ENCODE measurements at regions not wholly inside any gene's neighbourhood (a gene's known extent, or its start where the extent isn't known, plus 50 kb on each side); places are given as distances from the start of the nearest gene placed in this dataset.
A peak's percentile ranks its signal among the peaks of the same experiment; 100 is the strongest.

DNA sequence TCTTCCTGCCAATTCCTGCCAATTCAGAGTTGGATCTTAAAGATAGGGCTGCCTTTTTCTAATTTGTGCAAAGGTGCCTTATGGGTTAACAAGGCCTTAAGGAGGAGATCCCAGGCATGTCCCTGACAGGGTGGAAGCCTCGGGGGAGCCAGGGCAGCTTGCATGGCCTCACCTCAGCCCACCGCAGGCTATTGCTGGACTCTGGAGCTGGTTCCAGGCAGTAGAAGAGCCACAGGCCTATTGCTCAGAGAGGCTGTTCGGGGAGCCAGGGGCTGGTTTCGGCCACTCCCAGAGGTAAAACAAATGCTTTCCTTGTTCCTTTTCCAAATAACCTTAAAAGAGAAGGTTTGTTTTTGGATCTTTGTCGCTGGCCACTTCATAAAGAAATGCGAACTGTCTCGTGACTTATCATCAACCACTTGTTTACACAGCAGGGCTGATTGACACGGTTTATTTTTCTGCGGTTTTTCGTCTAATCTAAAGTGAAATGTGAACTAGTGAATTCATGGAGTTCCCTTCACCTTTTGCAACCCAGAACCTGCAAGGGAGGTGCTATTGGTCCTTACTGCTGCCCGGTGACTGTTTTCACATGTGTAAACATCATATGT is 108.6 kb downstream of the APOB start:
- peaks cover 5% of the 10 kb centered on the region for H3K4me1 ChIP-seq (ENCODE audit: control insufficient read depth, insufficient read depth, low read length)
- CTCF ChIA-PET, result no interaction called here
- H3K4me3 ChIP-seq (ENCODE audit: low read depth, low read length), result no peak overlapping the region
- TF ChIP-seq ZNF658 (tag by site-specific recombination; IDR thresholded peaks at IDR 0.05) (no peak), OSR2 (tag by site-specific recombination; IDR thresholded peaks at IDR 0.05) (no peak), ZNF292 (tag by site-specific recombination; IDR thresholded peaks at IDR 0.05; ENCODE audit: borderline replicate concordance, low read depth) (no peak), ZNF174 (tag by site-specific recombination; IDR thresholded peaks at IDR 0.05) (no peak), ZBTB8A (tag by site-specific recombination; IDR thresholded peaks at IDR 0.05) (no peak), GLIS1 (tag by site-specific recombination; IDR thresholded peaks at IDR 0.05) (no peak), ZNF585B (tag by site-specific recombination; IDR thresholded peaks at IDR 0.05) (no peak), ZNF157 (tag by site-specific recombination; IDR thresholded peaks at IDR 0.05) (no peak), KLF1 (tag by site-specific recombination; IDR thresholded peaks at IDR 0.05) (no peak), FEZF1 (tag by site-specific recombination; IDR thresholded peaks at IDR 0.05) (peak; percentile 35; the same call in 1 of the 2 replicates), ZNF76 (tag by site-specific recombination; IDR thresholded peaks at IDR 0.05; ENCODE audit: borderline replicate concordance, low read depth) (no peak), ZNF670 (tag by site-specific recombination; IDR thresholded peaks at IDR 0.05; ENCODE audit: low read depth) (no peak), PRDM1 (tag by site-specific recombination; IDR thresholded peaks at IDR 0.05) (no peak), ZNF624 (tag by site-specific recombination; IDR thresholded peaks at IDR 0.05) (no peak), ZXDB (tag by site-specific recombination; IDR thresholded peaks at IDR 0.05) (0 out of 2 replicates have a peak, but pooled peaks have one; percentile 38), SP7 (tag by site-specific recombination; IDR thresholded peaks at IDR 0.05) (no peak), ZNF223 (tag by site-specific recombination; IDR thresholded peaks at IDR 0.05) (no peak)
- TF ChIP-seq, protein P1, sequence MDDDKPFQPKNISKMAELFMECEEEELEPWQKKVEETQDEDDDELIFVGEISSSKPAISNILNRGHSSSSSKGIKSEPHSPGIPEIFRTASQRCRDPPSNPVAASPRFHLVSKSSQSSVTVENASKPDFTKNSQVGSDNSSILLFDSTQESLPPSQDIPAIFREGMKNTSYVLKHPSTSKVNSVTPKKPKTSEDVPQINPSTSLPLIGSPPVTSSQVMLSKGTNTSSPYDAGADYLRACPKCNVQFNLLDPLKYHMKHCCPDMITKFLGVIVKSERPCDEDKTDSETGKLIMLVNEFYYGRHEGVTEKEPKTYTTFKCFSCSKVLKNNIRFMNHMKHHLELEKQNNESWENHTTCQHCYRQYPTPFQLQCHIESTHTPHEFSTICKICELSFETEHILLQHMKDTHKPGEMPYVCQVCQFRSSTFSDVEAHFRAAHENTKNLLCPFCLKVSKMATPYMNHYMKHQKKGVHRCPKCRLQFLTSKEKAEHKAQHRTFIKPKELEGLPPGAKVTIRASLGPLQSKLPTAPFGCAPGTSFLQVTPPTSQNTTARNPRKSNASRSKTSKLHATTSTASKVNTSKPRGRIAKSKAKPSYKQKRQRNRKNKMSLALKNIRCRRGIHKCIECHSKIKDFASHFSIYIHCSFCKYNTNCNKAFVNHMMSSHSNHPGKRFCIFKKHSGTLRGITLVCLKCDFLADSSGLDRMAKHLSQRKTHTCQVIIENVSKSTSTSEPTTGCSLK (tag by site-specific recombination; IDR thresholded peaks at IDR 0.05), result no peak
- H3K9me3 ChIP-seq (ENCODE audit: control insufficient read depth, insufficient read depth, low read depth, low read length), result no peaks in the 10 kb centered on the region
- POLR2A ChIA-PET, result no interaction called here
- H3K36me3 ChIP-seq (ENCODE audit: control insufficient read depth in 2 of 2, insufficient read depth in 1 of 2, low read length in 2 of 2), result no peaks in the 10 kb centered on the region
- no peak overlapping the region; the same call in 1 of the 2 replicates for H3K27ac ChIP-seq (ENCODE audit: extremely low read depth, low read depth, low read length)

- Histone ChIP-seq H3K27ac (ENCODE audit: extremely low read depth, low read depth, low read length) (no peak overlapping the region), H3K9me3 (ENCODE audit: control insufficient read depth, insufficient read depth, low read depth, low read length) (no peaks in the 10 kb centered on the region), H3K4me3 (ENCODE audit: low read depth, low read length) (no peak overlapping the region), H3K36me3 (ENCODE audit: control insufficient read depth in 2 of 2, insufficient read depth in 1 of 2, low read length in 2 of 2) (no peaks in the 10 kb centered on the region), H3K4me1 (ENCODE audit: control insufficient read depth, insufficient read depth, low read length) (peaks cover 5% of the 10 kb centered on the region)
- ChIA-PET CTCF (interaction anchor here (1.0 kb wide), 2 partner anchors 29 to 273 kb away, joined by 3 to 6 read pairs; no protein-coding TSS in a partner anchor), POLR2A (no interaction called here)
- TF ChIP-seq BCL11B (tag by site-specific recombination; IDR thresholded peaks at IDR 0.05; ENCODE audit: low read depth), result no peak
- TF ChIP-seq, protein P2, sequence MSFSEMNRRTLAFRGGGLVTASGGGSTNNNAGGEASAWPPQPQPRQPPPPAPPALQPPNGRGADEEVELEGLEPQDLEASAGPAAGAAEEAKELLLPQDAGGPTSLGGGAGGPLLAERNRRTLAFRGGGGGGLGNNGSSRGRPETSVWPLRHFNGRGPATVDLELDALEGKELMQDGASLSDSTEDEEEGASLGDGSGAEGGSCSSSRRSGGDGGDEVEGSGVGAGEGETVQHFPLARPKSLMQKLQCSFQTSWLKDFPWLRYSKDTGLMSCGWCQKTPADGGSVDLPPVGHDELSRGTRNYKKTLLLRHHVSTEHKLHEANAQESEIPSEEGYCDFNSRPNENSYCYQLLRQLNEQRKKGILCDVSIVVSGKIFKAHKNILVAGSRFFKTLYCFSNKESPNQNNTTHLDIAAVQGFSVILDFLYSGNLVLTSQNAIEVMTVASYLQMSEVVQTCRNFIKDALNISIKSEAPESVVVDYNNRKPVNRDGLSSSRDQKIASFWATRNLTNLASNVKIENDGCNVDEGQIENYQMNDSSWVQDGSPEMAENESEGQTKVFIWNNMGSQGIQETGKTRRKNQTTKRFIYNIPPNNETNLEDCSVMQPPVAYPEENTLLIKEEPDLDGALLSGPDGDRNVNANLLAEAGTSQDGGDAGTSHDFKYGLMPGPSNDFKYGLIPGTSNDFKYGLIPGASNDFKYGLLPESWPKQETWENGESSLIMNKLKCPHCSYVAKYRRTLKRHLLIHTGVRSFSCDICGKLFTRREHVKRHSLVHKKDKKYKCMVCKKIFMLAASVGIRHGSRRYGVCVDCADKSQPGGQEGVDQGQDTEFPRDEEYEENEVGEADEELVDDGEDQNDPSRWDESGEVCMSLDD (tag by site-specific recombination; IDR thresholded peaks at IDR 0.05), result no peak
- no peak for TF ChIP-seq ZNF76 (tag by site-specific recombination; IDR thresholded peaks at IDR 0.05; ENCODE audit: borderline replicate concordance, low read depth)
- no peak for TF ChIP-seq ZNF133 (tag by site-specific recombination; IDR thresholded peaks at IDR 0.05)
- TF ChIP-seq ZBTB8A (tag by site-specific recombination; IDR thresholded peaks at IDR 0.05), result no peak
- TF ChIP-seq ZFHX2 (tag by site-specific recombination; conservative IDR thresholded peaks at IDR 0.05), result no peak
- no peak for TF ChIP-seq HOXD13 (CRISPR knock-in tag; IDR thresholded peaks at IDR 0.05; ENCODE audit: borderline replicate concordance)
These were observed 109.6 kb downstream of the APOB start for GRCh38 chr2:20934236-20934635.

Measured in HEK293 (cell line).